ENCODE measurements at regions not wholly inside any gene's neighbourhood (a gene's known extent, or its start where the extent isn't known, plus 50 kb on each side); places are given as distances from the start of the nearest gene placed in this dataset.

DNA sequence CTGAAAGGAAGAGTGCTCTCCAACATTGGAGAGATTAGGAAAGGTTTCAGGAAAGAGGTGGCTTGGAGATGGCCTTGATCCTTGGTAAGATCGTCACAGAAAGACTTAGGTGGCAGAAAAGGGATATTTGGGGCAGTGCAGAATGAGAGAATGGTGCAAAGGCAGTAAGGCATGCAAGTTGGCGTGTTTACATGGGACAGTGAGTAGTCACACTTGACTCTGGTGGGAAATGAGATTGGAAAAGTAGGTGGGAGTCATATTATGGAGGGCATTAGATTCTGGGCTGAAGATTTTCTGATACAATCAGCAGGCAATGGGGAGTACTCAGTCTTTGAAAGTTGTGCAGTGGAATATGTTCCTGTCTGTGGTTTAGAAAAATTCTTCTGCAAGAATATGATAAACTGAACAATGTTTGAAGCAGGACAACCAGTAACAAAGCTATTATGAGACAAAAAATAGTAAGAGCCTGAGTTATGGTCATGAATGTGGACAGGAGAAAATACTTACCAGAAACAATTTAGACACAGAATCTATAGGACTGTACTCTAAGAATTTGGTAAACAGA, 76.2 kb upstream of the ANKRD55 start:
- WGBS, 5 donors, result 86 to 97% (median 95%) methylated on average over 2 of the region's 2 CpGs
- no peak for DNase-seq
- Histone ChIP-seq H3K27me3 (no peaks in the 10 kb centered on the region), H3K4me3 (no peak overlapping the region), H3K27ac (no peak overlapping the region), H3K9me3 (peaks cover 0 to 10% (median 4%) of the 10 kb centered on the region in 4 donors), H3K36me3 (no peaks in the 10 kb centered on the region), H3K4me1 (peaks cover 6 to 20% (median 12%) of the 10 kb centered on the region in 4 donors)
- TF ChIP-seq EP300 (IDR thresholded peaks at IDR 0.05), result no peak
- TF ChIP-seq POLR2A (IDR thresholded peaks at IDR 0.05), result no peak
- no peak for TF ChIP-seq POLR2AphosphoS5 (IDR thresholded peaks at IDR 0.05)
- TF ChIP-seq, protein P1, sequence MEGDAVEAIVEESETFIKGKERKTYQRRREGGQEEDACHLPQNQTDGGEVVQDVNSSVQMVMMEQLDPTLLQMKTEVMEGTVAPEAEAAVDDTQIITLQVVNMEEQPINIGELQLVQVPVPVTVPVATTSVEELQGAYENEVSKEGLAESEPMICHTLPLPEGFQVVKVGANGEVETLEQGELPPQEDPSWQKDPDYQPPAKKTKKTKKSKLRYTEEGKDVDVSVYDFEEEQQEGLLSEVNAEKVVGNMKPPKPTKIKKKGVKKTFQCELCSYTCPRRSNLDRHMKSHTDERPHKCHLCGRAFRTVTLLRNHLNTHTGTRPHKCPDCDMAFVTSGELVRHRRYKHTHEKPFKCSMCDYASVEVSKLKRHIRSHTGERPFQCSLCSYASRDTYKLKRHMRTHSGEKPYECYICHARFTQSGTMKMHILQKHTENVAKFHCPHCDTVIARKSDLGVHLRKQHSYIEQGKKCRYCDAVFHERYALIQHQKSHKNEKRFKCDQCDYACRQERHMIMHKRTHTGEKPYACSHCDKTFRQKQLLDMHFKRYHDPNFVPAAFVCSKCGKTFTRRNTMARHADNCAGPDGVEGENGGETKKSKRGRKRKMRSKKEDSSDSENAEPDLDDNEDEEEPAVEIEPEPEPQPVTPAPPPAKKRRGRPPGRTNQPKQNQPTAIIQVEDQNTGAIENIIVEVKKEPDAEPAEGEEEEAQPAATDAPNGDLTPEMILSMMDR (IDR thresholded peaks at IDR 0.05), result no peak
- intact Hi-C loops (cut with DNase I; ENCODE audit: low total_unique reads), result no loop called here

DNA sequence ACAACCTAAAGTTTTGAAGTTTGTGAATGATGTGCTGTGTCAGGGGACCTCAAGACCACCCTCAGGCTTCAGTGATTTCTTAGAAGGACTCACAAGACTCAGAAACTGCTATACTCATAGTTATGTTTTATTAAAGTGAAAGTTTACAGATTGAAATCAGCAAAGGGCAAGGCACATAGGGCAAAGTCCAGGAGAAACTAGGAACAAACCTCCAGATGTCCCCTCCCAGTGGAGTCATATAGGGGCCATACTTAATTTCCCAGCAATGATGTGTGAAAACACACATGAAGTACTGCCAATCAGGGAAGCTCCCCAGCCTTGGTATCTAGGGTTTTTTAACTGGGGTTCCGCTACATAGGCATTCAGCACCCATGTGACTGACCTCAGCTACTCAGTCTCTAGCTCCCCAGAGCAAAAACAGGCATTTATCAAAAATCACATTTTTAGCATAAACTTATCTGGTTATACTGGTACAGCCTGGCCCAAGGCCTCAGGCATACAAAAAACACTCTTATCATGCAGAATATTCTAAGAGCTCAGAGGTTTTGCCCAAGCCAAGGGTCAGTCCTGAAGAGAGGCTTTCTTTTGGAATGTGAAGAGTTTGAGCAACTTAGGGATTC, 74.7 kb upstream of the ANKRD55 start:
- intact Hi-C loops (cut with DNase I; ENCODE audit: low total_unique reads), result no loop called here
- DNase-seq, result peak in 1 of 2 donors; percentile 78
- no peak overlapping the region for H3K4me3 ChIP-seq
- WGBS, 5 donors, result 72 to 100% (median 77%) methylated on average over 1 of the region's 1 CpG
- no peaks in the 10 kb centered on the region for H3K27me3 ChIP-seq
- H3K27ac ChIP-seq, result peak overlapping the region in 2 of 5 donors; percentile 14 to 40
- H3K9me3 ChIP-seq, result peaks cover 0 to 10% (median 4%) of the 10 kb centered on the region in 4 donors
- H3K36me3 ChIP-seq, result no peaks in the 10 kb centered on the region
- peaks cover 6 to 20% (median 12%) of the 10 kb centered on the region in 4 donors for H3K4me1 ChIP-seq
- TF ChIP-seq POLR2AphosphoS5 (IDR thresholded peaks at IDR 0.05) (no peak), POLR2A (IDR thresholded peaks at IDR 0.05) (no peak), EP300 (IDR thresholded peaks at IDR 0.05) (no peak)
- TF ChIP-seq, protein P1 (IDR thresholded peaks at IDR 0.05), result no peak

DNA sequence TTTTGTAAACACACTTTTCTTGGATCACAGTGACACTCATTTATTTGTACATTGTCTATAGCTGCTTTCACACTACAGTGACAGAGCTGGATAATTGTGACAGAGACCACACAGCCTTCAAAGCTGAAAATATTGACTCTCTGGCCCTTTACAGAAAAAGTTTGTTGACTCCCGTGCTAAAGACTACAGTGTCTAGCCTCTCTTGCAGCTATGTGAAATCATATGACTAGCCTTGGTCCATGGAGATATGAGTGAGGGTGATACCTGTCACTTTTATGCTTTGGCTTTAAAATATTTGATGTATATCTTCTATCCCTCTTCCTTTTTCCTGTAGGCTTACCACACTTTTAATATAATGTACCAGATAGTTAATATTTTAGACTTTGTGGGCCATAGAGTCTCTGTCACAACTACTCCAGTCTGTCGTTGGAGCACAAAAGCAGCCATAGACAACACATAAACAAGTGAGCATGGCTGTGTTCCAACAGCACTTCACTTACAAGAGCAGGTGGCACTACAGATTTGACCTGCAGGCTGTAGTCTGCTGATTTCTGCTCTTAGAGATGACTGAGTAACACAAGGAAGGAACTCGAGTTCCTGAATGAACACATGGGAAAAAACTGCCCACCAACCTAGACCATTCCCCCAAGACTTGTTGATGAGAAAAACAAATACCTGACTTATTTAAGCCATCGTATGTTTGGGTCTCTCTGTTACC, 73.5 kb upstream of the ANKRD55 start:
- TF ChIP-seq, protein P1 (IDR thresholded peaks at IDR 0.05), result no peak
- TF ChIP-seq POLR2A (IDR thresholded peaks at IDR 0.05), result no peak
- TF ChIP-seq EP300 (IDR thresholded peaks at IDR 0.05), result no peak
- no peak for TF ChIP-seq POLR2AphosphoS5 (IDR thresholded peaks at IDR 0.05)
- H3K36me3 ChIP-seq, result no peaks in the 10 kb centered on the region
- peaks cover 0 to 10% (median 4%) of the 10 kb centered on the region in 4 donors for H3K9me3 ChIP-seq
- H3K27me3 ChIP-seq, result no peaks in the 10 kb centered on the region
- no peak overlapping the region for H3K4me3 ChIP-seq
- WGBS, 5 donors, result 71 to 87% (median 83%) methylated on average over 4 of the region's 4 CpGs
- H3K4me1 ChIP-seq, result peaks cover 6 to 20% (median 10%) of the 10 kb centered on the region in 4 donors
- H3K27ac ChIP-seq, result no peak overlapping the region
- intact Hi-C loops (cut with DNase I; ENCODE audit: low total_unique reads), result no loop called here
- DNase-seq, result no peak

DNA sequence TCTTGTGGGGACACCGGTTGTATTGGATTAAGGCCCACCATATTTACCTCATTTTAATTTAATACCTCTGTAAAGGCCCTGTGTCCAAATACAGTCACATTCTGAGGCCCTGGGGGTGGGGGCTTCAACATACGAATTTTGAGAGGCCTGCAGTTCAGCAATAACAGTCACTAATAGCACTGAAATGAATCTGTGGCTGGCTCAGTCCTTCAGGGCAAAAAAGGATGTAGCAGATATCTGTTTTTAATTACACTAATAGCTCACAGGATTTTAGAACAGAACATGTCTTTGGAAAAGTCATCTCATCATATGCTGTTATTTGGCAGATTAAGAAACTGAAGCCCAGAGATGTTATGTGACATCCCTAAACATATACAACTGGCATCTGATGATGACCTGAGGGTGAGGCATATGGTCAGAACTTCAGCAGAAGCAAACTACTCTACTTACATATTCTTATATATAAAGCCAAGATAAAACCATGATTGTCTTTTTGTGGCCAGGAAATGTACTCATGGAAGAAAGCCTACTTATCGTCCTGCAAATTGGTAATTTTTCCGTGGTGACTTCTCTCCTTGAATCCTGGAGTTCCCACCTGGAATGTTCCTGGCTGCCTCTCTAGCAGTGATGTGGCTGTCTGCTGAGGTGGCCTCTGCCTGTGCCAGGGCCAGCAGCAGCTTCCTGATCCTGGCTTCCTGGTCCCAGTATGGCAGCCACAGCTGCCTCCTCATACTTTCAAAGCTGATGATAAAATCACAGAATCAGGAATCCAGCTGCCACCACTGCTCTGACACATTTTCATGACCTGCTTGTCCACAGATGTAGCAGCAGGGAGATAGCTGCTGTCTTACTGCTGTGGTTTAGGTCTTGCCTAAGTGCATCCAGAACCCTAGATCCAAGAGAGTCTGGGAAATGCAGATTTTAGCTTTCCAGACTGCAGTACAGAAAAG, 72.1 kb upstream of the ANKRD55 start:
- H3K4me3 ChIP-seq, result no peak overlapping the region
- TF ChIP-seq POLR2A (IDR thresholded peaks at IDR 0.05), result no peak
- no peak for DNase-seq
- H3K9me3 ChIP-seq, result peaks cover 0 to 10% (median 4%) of the 10 kb centered on the region in 4 donors
- no peaks in the 10 kb centered on the region for H3K36me3 ChIP-seq
- WGBS, 5 donors, result 70 to 92% (median 77%) methylated on average over 4 of the region's 4 CpGs
- H3K27me3 ChIP-seq, result no peaks in the 10 kb centered on the region
- intact Hi-C loops (cut with DNase I; ENCODE audit: low total_unique reads), result no loop called here
- peaks cover under 1 to 10% (median 7%) of the 10 kb centered on the region in 4 donors for H3K4me1 ChIP-seq
- H3K27ac ChIP-seq, result no peak overlapping the region

Measured in stomach (tissue), 8 donors.